GM23338 (cell line): ENCODE measurements at regions not wholly inside any gene's neighbourhood (a gene's known extent, or its start where the extent isn't known, plus 50 kb on each side); places are given as distances from the start of the nearest gene placed in this dataset.

ENCODE experiments used
- CREB1 ChIP-seq: fragments of 250-450 bp; sonication (Bioruptor Pico); IDR thresholded peaks from 2 replicates; pipeline ENCODE4 v1.5.0; 2020; ENCODE audit warnings: low read depth, mild to moderate bottlenecking, moderate library complexity
- EZH2 ChIP-seq: fragments of 200-600 bp; sonication (generic); IDR thresholded peaks from one replicate; pipeline ENCODE4 v1.8.0; 2017; ENCODE audit warnings: antibody characterized with exemption, mild to moderate bottlenecking, low read depth; ENCODE audit not compliant: unreplicated experiment
- EZH2phosphoT487 ChIP-seq: fragments of 200-600 bp; sonication (generic); IDR thresholded peaks from one replicate; pipeline ENCODE4 v1.8.1; 2018; ENCODE audit warnings: antibody characterized with exemption; ENCODE audit not compliant: unreplicated experiment
- JUNB ChIP-seq: IDR thresholded peaks from one replicate; pipeline ENCODE4 v1.6.1; 2016; ENCODE audit warnings: antibody characterized with exemption; ENCODE audit not compliant: unreplicated experiment
- NANOG ChIP-seq: IDR thresholded peaks from 2 replicates; pipeline ENCODE4 v1.6.1; 2016; ENCODE audit warnings: antibody characterized with exemption, borderline replicate concordance
- POLR2AphosphoS5 ChIP-seq: IDR thresholded peaks from 2 replicates; pipeline ENCODE4 v1.6.1; 2016; ENCODE audit warnings: antibody characterized with exemption, low read depth
- STAT1 ChIP-seq: IDR thresholded peaks from one replicate; pipeline ENCODE4 v1.6.1; 2016; ENCODE audit warnings: antibody characterized with exemption; ENCODE audit not compliant: unreplicated experiment
- ZNF114 ChIP-seq: fragments of 250-450 bp; sonication (Bioruptor Pico); IDR thresholded peaks from 2 replicates; pipeline ENCODE4 v1.5.0; 2020; ENCODE audit warnings: mild to moderate bottlenecking, moderate library complexity
- ZNF331 ChIP-seq: fragments of 250-450 bp; sonication (Bioruptor Pico); IDR thresholded peaks from 2 replicates; pipeline ENCODE4 v1.5.0; 2020; ENCODE audit warnings: low read depth, mild to moderate bottlenecking, moderate library complexity
- TF ChIP-seq, protein P1 (sequence below), 2 experiments: fragments of 200-600 bp in 1 of 2; sonication (generic) in 1 of 2; conservative IDR thresholded peaks; 2 replicates each; pipeline versions ENCODE4 v1.5.1 to v1.6.1; 2016 to 2017; ENCODE audit warnings: antibody characterized with exemption in 2 of 2, low read depth in 2 of 2, mild to moderate bottlenecking in 2 of 2, moderate library complexity in 1 of 2
- TF ChIP-seq, protein P2 (sequence below): IDR thresholded peaks from one replicate; pipeline ENCODE4 v1.6.1; 2018; ENCODE audit warnings: antibody characterized with exemption; ENCODE audit not compliant: unreplicated experiment

DNA sequence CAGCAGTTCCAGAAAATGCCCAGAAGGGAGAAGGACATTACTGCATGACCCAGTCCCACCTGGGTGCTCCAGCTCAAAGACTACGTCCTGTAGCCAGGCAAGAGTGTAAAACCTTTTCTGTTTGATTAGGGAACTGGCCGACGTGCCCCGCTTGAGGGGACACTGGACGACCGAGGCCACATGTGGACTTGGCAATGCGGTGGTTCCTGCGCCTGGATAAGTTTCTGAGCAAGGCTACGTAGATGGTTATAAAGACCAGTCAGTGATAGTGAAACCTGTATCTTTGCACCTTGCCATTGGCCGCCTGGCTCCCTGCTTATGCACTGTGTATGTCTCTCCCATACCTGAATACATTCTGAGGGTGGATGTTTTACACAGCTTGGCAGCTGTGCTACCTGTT, 567.0 kb upstream of the CRIM1 start:
- TF ChIP-seq EZH2, result no peak
- TF ChIP-seq, protein P1, sequence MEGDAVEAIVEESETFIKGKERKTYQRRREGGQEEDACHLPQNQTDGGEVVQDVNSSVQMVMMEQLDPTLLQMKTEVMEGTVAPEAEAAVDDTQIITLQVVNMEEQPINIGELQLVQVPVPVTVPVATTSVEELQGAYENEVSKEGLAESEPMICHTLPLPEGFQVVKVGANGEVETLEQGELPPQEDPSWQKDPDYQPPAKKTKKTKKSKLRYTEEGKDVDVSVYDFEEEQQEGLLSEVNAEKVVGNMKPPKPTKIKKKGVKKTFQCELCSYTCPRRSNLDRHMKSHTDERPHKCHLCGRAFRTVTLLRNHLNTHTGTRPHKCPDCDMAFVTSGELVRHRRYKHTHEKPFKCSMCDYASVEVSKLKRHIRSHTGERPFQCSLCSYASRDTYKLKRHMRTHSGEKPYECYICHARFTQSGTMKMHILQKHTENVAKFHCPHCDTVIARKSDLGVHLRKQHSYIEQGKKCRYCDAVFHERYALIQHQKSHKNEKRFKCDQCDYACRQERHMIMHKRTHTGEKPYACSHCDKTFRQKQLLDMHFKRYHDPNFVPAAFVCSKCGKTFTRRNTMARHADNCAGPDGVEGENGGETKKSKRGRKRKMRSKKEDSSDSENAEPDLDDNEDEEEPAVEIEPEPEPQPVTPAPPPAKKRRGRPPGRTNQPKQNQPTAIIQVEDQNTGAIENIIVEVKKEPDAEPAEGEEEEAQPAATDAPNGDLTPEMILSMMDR (conservative IDR thresholded peaks at IDR 0.05; ENCODE audit: low read depth in 2 of 2), result no peak
- TF ChIP-seq, protein P2, sequence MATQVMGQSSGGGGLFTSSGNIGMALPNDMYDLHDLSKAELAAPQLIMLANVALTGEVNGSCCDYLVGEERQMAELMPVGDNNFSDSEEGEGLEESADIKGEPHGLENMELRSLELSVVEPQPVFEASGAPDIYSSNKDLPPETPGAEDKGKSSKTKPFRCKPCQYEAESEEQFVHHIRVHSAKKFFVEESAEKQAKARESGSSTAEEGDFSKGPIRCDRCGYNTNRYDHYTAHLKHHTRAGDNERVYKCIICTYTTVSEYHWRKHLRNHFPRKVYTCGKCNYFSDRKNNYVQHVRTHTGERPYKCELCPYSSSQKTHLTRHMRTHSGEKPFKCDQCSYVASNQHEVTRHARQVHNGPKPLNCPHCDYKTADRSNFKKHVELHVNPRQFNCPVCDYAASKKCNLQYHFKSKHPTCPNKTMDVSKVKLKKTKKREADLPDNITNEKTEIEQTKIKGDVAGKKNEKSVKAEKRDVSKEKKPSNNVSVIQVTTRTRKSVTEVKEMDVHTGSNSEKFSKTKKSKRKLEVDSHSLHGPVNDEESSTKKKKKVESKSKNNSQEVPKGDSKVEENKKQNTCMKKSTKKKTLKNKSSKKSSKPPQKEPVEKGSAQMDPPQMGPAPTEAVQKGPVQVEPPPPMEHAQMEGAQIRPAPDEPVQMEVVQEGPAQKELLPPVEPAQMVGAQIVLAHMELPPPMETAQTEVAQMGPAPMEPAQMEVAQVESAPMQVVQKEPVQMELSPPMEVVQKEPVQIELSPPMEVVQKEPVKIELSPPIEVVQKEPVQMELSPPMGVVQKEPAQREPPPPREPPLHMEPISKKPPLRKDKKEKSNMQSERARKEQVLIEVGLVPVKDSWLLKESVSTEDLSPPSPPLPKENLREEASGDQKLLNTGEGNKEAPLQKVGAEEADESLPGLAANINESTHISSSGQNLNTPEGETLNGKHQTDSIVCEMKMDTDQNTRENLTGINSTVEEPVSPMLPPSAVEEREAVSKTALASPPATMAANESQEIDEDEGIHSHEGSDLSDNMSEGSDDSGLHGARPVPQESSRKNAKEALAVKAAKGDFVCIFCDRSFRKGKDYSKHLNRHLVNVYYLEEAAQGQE, result no peak
- no peak for TF ChIP-seq NANOG
- TF ChIP-seq POLR2AphosphoS5, result no peak
- TF ChIP-seq JUNB, result no peak
- no peak for TF ChIP-seq EZH2phosphoT487
- no peak for TF ChIP-seq CREB1 (CRISPR knock-in tag)
- no peak for TF ChIP-seq STAT1
- TF ChIP-seq ZNF331 (CRISPR knock-in tag), result no peak
- TF ChIP-seq ZNF114 (CRISPR knock-in tag), result no peak
